ENCODE measurements at regions not wholly inside any gene's neighbourhood (a gene's known extent, or its start where the extent isn't known, plus 50 kb on each side); places are given as distances from the start of the nearest gene placed in this dataset.

DNA sequence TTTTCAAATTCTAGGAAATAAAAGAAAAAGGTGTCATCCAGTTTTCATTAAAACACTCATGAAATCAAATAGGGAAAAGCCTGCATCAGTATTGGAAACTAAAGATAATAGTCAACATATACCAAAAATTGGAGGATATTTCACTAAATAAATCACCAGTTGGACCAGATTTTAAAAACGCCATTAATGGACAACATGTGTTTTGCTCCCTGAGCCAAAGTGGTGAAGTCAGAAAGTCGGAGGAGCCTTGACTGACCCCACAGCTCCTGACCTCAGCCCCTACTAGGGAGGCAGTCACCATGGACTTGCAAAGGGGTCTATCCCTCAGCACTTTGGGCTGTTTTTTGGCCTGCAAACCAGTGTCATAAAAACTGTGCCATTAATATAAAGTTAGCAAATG is 98.3 kb upstream of the SEC61G start:
- H2AFZ ChIP-seq, result no peak overlapping the region
- Mint-ChIP-seq H3K4me3 (no peak overlapping the region), H3K4me1 (peaks cover 7% of the 10 kb centered on the region), H3K36me3 (ENCODE audit: low read depth) (peaks cover 9% of the 10 kb centered on the region; the same call in 2 of the 3 replicates), H3K27ac (no peak overlapping the region), H3K27me3 (ENCODE audit: insufficient read depth, low read depth, poor library complexity) (peaks cover 2% of the 10 kb centered on the region), H3K9me3 (peaks cover 16% of the 10 kb centered on the region)
- H3K79me2 ChIP-seq (replicated peaks; ENCODE audit: insufficient read depth), result no peaks in the 10 kb centered on the region
- H4K20me1 ChIP-seq (replicated peaks; ENCODE audit: insufficient read depth), result no peaks in the 10 kb centered on the region
- peaks cover 5% of the 10 kb centered on the region; the same call in 1 of the 2 replicates for H3K4me1 ChIP-seq (ENCODE audit: insufficient read depth)
- no peaks in the 10 kb centered on the region for H3K36me3 ChIP-seq (ENCODE audit: insufficient read depth)
- H3F3A ChIP-seq (replicated peaks; ENCODE audit: low read depth), result no peaks in the 10 kb centered on the region
- H3K4me2 ChIP-seq, result no peak overlapping the region
- no peaks in the 10 kb centered on the region for H3K27me3 ChIP-seq (ENCODE audit: insufficient read depth)
- TF ChIP-seq STAT1 (IDR thresholded peaks at IDR 0.05; ENCODE audit: unreplicated experiment), result no peak
- 0 out of 2 replicates have a peak, but pooled peaks cover 4% of the 10 kb centered on the region for H3K9me2 ChIP-seq (ENCODE audit: insufficient read depth)
- ATAC-seq (no peak), DNase-seq (ENCODE audit: low spot score) (no peak)
- H3K4me3 ChIP-seq, result no peak overlapping the region
- H3K27ac ChIP-seq (ENCODE audit: low read depth), result no peak overlapping the region

DNA sequence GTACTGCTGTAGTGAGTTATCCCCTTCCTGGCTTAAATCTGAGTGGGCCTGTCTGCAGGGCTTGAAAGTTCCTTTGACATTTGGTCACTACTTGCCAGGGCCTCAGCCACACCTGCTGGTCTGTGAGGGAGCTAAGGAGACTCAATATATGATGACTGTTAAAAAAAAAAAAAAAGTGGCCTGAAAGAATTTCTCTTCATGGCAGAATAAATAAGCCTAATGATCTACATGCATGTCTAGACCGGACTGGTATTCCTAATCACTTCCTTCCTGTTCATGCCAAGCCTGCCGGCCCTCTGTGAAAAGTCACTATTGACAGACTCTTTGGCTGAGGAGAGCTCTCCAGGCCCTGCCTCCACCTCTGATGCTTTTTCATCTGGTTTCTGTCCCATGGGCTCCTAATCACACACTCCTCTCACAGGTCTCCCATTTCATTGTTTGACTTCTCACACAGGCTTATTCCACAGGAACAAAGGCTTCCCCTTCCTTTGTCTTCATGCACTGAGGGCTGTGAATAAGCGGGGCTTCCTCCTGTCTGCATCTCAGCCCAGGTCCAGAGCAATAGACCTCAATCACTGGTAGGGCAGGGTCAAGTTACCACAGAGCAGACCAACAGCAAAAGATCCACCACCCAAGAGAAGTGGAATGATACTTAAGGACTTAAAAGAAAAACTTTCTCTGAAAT is 99.1 kb upstream of the SEC61G start:
- Mint-ChIP-seq H3K36me3 (ENCODE audit: low read depth) (peaks cover 4% of the 10 kb centered on the region; the same call in 1 of the 3 replicates), H3K27ac (no peak overlapping the region), H3K9me3 (peaks cover 11% of the 10 kb centered on the region), H3K4me1 (peaks cover 7% of the 10 kb centered on the region), H3K4me3 (no peak overlapping the region), H3K27me3 (ENCODE audit: insufficient read depth, low read depth, poor library complexity) (peaks cover under 1% of the 10 kb centered on the region)
- Histone ChIP-seq H3K4me1 (ENCODE audit: insufficient read depth) (peaks cover 5% of the 10 kb centered on the region; the same call in 1 of the 2 replicates), H2AFZ (peak overlapping the region; percentile 80), H3K79me2 (replicated peaks; ENCODE audit: insufficient read depth) (no peaks in the 10 kb centered on the region), H3K36me3 (ENCODE audit: insufficient read depth) (no peaks in the 10 kb centered on the region), H3K4me2 (no peak overlapping the region), H3F3A (replicated peaks; ENCODE audit: low read depth) (no peaks in the 10 kb centered on the region), H3K4me3 (no peak overlapping the region), H3K9me2 (ENCODE audit: insufficient read depth) (0 out of 2 replicates have a peak, but pooled peaks cover 4% of the 10 kb centered on the region), H3K27me3 (ENCODE audit: insufficient read depth) (no peaks in the 10 kb centered on the region), H3K27ac (ENCODE audit: low read depth) (no peak overlapping the region), H4K20me1 (replicated peaks; ENCODE audit: insufficient read depth) (no peaks in the 10 kb centered on the region)
- ATAC-seq, result peak; percentile 88
- TF ChIP-seq, protein P1, sequence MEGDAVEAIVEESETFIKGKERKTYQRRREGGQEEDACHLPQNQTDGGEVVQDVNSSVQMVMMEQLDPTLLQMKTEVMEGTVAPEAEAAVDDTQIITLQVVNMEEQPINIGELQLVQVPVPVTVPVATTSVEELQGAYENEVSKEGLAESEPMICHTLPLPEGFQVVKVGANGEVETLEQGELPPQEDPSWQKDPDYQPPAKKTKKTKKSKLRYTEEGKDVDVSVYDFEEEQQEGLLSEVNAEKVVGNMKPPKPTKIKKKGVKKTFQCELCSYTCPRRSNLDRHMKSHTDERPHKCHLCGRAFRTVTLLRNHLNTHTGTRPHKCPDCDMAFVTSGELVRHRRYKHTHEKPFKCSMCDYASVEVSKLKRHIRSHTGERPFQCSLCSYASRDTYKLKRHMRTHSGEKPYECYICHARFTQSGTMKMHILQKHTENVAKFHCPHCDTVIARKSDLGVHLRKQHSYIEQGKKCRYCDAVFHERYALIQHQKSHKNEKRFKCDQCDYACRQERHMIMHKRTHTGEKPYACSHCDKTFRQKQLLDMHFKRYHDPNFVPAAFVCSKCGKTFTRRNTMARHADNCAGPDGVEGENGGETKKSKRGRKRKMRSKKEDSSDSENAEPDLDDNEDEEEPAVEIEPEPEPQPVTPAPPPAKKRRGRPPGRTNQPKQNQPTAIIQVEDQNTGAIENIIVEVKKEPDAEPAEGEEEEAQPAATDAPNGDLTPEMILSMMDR (conservative IDR thresholded peaks at IDR 0.05; ENCODE audit: low read depth in 2 of 2), result no peak
- TF ChIP-seq, protein P2, sequence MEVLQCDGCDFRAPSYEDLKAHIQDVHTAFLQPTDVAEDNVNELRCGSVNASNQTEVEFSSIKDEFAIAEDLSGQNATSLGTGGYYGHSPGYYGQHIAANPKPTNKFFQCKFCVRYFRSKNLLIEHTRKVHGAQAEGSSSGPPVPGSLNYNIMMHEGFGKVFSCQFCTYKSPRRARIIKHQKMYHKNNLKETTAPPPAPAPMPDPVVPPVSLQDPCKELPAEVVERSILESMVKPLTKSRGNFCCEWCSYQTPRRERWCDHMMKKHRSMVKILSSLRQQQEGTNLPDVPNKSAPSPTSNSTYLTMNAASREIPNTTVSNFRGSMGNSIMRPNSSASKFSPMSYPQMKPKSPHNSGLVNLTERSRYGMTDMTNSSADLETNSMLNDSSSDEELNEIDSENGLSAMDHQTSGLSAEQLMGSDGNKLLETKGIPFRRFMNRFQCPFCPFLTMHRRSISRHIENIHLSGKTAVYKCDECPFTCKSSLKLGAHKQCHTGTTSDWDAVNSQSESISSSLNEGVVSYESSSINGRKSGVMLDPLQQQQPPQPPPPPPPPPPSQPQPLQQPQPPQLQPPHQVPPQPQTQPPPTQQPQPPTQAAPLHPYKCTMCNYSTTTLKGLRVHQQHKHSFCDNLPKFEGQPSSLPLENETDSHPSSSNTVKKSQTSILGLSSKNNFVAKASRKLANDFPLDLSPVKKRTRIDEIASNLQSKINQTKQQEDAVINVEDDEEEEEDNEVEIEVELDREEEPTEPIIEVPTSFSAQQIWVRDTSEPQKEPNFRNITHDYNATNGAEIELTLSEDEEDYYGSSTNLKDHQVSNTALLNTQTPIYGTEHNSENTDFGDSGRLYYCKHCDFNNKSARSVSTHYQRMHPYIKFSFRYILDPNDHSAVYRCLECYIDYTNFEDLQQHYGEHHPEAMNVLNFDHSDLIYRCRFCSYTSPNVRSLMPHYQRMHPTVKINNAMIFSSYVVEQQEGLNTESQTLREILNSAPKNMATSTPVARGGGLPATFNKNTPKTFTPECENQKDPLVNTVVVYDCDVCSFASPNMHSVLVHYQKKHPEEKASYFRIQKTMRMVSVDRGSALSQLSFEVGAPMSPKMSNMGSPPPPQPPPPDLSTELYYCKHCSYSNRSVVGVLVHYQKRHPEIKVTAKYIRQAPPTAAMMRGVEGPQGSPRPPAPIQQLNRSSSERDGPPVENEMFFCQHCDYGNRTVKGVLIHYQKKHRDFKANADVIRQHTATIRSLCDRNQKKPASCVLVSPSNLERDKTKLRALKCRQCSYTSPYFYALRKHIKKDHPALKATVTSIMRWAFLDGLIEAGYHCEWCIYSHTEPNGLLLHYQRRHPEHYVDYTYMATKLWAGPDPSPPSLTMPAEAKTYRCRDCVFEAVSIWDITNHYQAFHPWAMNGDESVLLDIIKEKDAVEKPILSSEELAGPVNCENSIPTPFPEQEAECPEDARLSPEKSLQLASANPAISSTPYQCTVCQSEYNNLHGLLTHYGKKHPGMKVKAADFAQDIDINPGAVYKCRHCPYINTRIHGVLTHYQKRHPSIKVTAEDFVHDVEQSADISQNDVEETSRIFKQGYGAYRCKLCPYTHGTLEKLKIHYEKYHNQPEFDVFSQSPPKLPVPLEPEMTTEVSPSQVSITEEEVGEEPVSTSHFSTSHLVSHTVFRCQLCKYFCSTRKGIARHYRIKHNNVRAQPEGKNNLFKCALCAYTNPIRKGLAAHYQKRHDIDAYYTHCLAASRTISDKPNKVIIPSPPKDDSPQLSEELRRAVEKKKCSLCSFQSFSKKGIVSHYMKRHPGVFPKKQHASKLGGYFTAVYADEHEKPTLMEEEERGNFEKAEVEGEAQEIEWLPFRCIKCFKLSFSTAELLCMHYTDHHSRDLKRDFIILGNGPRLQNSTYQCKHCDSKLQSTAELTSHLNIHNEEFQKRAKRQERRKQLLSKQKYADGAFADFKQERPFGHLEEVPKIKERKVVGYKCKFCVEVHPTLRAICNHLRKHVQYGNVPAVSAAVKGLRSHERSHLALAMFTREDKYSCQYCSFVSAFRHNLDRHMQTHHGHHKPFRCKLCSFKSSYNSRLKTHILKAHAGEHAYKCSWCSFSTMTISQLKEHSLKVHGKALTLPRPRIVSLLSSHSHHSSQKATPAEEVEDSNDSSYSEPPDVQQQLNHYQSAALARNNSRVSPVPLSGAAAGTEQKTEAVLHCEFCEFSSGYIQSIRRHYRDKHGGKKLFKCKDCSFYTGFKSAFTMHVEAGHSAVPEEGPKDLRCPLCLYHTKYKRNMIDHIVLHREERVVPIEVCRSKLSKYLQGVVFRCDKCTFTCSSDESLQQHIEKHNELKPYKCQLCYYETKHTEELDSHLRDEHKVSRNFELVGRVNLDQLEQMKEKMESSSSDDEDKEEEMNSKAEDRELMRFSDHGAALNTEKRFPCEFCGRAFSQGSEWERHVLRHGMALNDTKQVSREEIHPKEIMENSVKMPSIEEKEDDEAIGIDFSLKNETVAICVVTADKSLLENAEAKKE (CRISPR knock-in tag; IDR thresholded peaks at IDR 0.05), result peak; percentile 49; the same call in 1 of the 2 replicates
- DNase-seq (ENCODE audit: low spot score), result peak; percentile 28

All from GM23338 (cell line).